A673 (cell line): ENCODE measurements at regions not wholly inside any gene's neighbourhood (a gene's known extent, or its start where the extent isn't known, plus 50 kb on each side); places are given as distances from the start of the nearest gene placed in this dataset.

ENCODE experiments used
- BruUV-seq: library from RNA; stranded (reverse); fragments of 400-500 nt; replicated peaks from 2 replicates; lab custom pipeline; 2021; lab: Mats Ljungman, UMichigan
- CTCF ChIA-PET: fragments of 300-600 bp; sonication (Branson Sonifier 250); formaldehyde crosslinking; loops from one replicate; lab custom pipeline; 2022; ENCODE audit warnings: antibody characterized with exemption; lab: Charles Lee
- POLR2A ChIA-PET: fragments of 300-600 bp; sonication (Branson Sonifier 250); formaldehyde crosslinking; loops from one replicate; lab custom pipeline; 2022; ENCODE audit warnings: antibody characterized with exemption; ENCODE audit not compliant: low non-redundant PET; lab: Charles Lee
- DNase-seq: peaks from one replicate; pipeline ENCODE4 v3.0.0-alpha.2; 2015; ENCODE audit warnings: low spot score
- H3K27ac ChIP-seq: fragments of 200-600 bp; sonication (generic); 2 replicates; pipeline ENCODE4 v1.5.1; 2016; ENCODE audit warnings: mixed run types, low read depth, mild to moderate bottlenecking, mixed read lengths, antibody characterized with exemption, low read length; ENCODE audit not compliant: poor library complexity, severe bottlenecking
- H3K27me3 ChIP-seq: fragments of 200-600 bp; sonication (generic); replicated peaks from 2 replicates; pipeline ENCODE4 v1.6.1; 2017; ENCODE audit warnings: mixed run types, low read depth, mild to moderate bottlenecking, mixed read lengths, antibody characterized with exemption, low read length; ENCODE audit not compliant: insufficient read depth, poor library complexity
- H3K36me3 ChIP-seq: fragments of 200-600 bp; sonication (generic); 2 replicates; pipeline ENCODE4 v1.6.1; 2016; ENCODE audit warnings: mixed run types, mild to moderate bottlenecking, mixed read lengths, antibody characterized with exemption, low read length; ENCODE audit not compliant: insufficient read depth, poor library complexity, severe bottlenecking
- H3K4me1 ChIP-seq: fragments of 200-600 bp; sonication (generic); 2 replicates; pipeline ENCODE4 v1.6.1; 2017; ENCODE audit warnings: mixed run types, mild to moderate bottlenecking, mixed read lengths, antibody characterized with exemption, low read length; ENCODE audit not compliant: insufficient read depth, poor library complexity, severe bottlenecking
- H3K4me3 ChIP-seq: fragments of 200-600 bp; sonication (generic); 2 replicates; pipeline ENCODE4 v1.5.1; 2016; ENCODE audit warnings: low read depth, mixed run types, mild to moderate bottlenecking, mixed read lengths, low read length; ENCODE audit not compliant: poor library complexity, severe bottlenecking
- H3K9me3 ChIP-seq: fragments of 200-600 bp; sonication (generic); 2 replicates; pipeline ENCODE4 v1.6.1; 2016; ENCODE audit warnings: mixed run types, low read depth, mild to moderate bottlenecking, mixed read lengths, antibody characterized with exemption, low read length; ENCODE audit not compliant: poor library complexity, severe bottlenecking
- EZH2 ChIP-seq: fragments of 200-600 bp; sonication (generic); IDR thresholded peaks from 2 replicates; pipeline ENCODE4 v1.6.1; 2017; ENCODE audit warnings: borderline replicate concordance, low read depth, mild to moderate bottlenecking, mixed read lengths, antibody characterized with exemption, low read length; ENCODE audit not compliant: poor library complexity, severe bottlenecking
- intact Hi-C: fragments of 100-400 bp; cut with micrococcal nuclease; formaldehyde crosslinking; loops from one replicate; pipeline ENCODE4 v1.10.0; 2022; ENCODE audit not compliant: unreplicated experiment
- TF ChIP-seq, protein P1 (sequence below): fragments of 300-800, 200-600 bp; sonication (generic); conservative IDR thresholded peaks from 2 replicates; pipeline ENCODE4 v1.5.1; 2017; ENCODE audit warnings: low read depth, mild to moderate bottlenecking, antibody characterized with exemption, low read length, moderate library complexity, mixed read lengths

DNA sequence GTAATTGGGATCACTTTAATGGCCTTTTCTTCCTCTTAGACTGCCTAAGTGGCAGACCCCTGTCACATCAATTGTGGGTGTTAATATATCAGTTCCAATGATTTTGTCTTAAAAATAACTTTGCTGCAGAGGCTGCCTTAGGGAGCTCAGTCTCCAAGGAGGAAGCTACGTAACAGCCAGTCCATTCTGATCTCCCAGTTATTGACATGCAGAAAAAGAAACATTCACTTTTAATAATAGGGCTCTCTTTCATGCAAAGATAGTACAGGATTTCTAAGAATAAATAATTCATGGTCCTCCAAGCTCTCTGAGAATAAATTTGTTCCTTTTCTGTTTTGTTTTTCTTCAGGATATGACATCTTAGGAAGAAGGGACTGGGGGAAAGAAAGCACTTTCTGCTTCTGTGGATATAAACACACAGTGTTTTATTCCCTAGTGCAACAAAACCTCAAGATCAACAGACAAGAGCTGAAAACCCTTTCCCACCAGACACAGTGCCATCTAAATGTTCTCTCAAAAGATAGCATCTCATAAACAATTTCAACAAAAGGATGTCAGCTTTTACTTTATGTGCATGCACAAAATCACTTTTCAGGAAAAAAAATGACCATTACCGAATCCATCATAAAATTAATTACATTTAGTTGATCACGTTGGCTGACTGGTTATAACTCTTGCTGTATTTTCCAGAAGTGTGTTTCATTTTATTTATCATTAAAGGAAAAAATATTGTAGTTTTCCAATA lies 372.4 kb upstream of the SLC7A11 start:
- no peak overlapping the region for H3K4me3 ChIP-seq
- TF ChIP-seq EZH2 = no peak
- TF ChIP-seq, protein P1, sequence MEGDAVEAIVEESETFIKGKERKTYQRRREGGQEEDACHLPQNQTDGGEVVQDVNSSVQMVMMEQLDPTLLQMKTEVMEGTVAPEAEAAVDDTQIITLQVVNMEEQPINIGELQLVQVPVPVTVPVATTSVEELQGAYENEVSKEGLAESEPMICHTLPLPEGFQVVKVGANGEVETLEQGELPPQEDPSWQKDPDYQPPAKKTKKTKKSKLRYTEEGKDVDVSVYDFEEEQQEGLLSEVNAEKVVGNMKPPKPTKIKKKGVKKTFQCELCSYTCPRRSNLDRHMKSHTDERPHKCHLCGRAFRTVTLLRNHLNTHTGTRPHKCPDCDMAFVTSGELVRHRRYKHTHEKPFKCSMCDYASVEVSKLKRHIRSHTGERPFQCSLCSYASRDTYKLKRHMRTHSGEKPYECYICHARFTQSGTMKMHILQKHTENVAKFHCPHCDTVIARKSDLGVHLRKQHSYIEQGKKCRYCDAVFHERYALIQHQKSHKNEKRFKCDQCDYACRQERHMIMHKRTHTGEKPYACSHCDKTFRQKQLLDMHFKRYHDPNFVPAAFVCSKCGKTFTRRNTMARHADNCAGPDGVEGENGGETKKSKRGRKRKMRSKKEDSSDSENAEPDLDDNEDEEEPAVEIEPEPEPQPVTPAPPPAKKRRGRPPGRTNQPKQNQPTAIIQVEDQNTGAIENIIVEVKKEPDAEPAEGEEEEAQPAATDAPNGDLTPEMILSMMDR = no peak
- H3K36me3 ChIP-seq = no peaks in the 10 kb centered on the region
- no peak for DNase-seq
- no peaks in the 10 kb centered on the region for H3K27me3 ChIP-seq
- ChIA-PET POLR2A (no interaction called here), CTCF (no interaction called here)
- H3K9me3 ChIP-seq = peaks cover 4% of the 10 kb centered on the region
- H3K27ac ChIP-seq = no peak overlapping the region
- intact Hi-C loops = no loop called here
- no peaks in the 10 kb centered on the region for H3K4me1 ChIP-seq
- no TSS peak for BruUV-seq

DNA sequence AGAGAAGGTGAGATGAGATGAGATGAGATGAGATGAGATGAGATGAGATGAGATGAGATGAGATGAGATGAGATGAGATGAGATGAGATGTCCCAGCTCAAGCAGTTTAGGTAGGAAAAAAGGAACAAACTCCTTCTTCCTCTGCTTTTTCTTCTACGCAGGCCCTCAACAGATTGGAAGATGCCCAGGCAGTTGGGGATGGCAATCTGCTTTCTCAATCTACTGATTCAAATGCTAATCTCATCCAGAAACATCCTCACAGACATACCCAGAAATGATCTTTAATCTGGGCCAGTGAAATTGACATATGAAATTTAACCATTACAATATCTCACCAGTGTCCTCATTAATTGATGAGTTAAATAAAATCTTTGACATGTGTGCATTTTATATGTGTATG lies 370.3 kb upstream of the SLC7A11 start:
- POLR2A ChIA-PET = no interaction called here
- no peak overlapping the region for H3K27ac ChIP-seq

DNA sequence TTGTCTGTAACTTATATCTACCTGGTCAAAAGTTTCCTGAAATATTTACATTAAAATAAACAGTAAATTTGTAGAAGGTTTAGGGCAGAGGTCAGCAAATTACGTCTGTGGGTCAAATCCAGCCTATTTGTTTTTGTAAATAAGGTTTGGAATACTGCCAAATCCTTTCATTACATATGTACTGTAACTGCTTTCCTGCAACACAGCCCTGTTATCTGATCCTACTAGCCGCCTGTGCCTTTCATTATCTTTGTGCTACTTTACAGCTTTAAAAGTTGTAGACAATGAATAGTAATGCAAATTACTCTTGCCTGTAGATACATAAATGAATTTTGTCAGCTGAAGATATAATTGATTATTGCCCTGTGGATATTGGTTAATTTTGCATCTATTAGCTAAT lies 369.6 kb upstream of the SLC7A11 start:
- no TSS peak for BruUV-seq
- TF ChIP-seq, protein P1 = no peak
- no peak for TF ChIP-seq EZH2

More for the DNA sequence above, 370.3 kb upstream of the SLC7A11 start:
- TF ChIP-seq EZH2 = no peak
- H3K4me1 ChIP-seq = no peaks in the 10 kb centered on the region
- intact Hi-C loops = no loop called here
- no TSS peak for BruUV-seq
- H3K36me3 ChIP-seq = no peaks in the 10 kb centered on the region
- CTCF ChIA-PET = no interaction called here
- H3K9me3 ChIP-seq = no peaks in the 10 kb centered on the region
- H3K27me3 ChIP-seq = no peaks in the 10 kb centered on the region
- H3K4me3 ChIP-seq = no peak overlapping the region
- no peak for DNase-seq

DNA sequence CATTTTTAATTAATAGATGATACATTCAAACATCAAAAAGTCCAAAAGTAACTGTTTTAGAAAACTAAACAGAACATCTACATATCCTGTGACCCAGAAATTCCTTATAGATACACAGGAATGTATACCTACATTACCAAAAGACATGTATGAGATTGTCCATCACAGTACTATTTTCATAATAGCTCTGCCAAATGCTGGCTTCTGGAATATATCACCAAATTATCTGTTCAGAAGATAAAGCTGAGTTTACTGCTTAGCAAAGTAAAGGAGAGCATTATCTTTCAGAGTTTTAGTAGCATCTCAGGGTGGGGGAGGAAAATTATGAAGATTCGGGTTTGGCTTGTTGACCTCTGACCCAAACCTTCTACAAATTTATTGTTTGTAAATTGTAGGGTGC lies 368.9 kb upstream of the SLC7A11 start:
- Histone ChIP-seq H3K27ac (no peak overlapping the region), H3K4me1 (no peaks in the 10 kb centered on the region), H3K9me3 (no peaks in the 10 kb centered on the region), H3K27me3 (no peaks in the 10 kb centered on the region), H3K36me3 (no peaks in the 10 kb centered on the region), H3K4me3 (no peak overlapping the region)
- no peak for DNase-seq
- intact Hi-C loops = no loop called here
- CTCF ChIA-PET = no interaction called here
- POLR2A ChIA-PET = interaction anchor here (0.5 kb wide), 1 partner anchor 1189 kb away, joined by 3 read pairs; no protein-coding TSS in a partner anchor
- TF ChIP-seq, protein P1 = no peak
- TF ChIP-seq EZH2 = no peak
- BruUV-seq = no TSS peak

More for the DNA sequence above, 369.6 kb upstream of the SLC7A11 start:
- POLR2A ChIA-PET = no interaction called here
- no peaks in the 10 kb centered on the region for H3K36me3 ChIP-seq
- H3K9me3 ChIP-seq = no peaks in the 10 kb centered on the region
- intact Hi-C loops = no loop called here
- no peak overlapping the region for H3K27ac ChIP-seq
- CTCF ChIA-PET = no interaction called here
- H3K4me1 ChIP-seq = no peaks in the 10 kb centered on the region
- no peak overlapping the region for H3K4me3 ChIP-seq
- no peak for DNase-seq
- no peaks in the 10 kb centered on the region for H3K27me3 ChIP-seq
